Effector CD8-positive, alpha-beta T cell (primary cell): ENCODE measurements at regions not wholly inside any gene's neighbourhood (a gene's known extent, or its start where the extent isn't known, plus 50 kb on each side); places are given as distances from the start of the nearest gene placed in this dataset.
"Not testable (repeated sequence)": the region's sequence is repeated elsewhere in the genome, so short reads cannot be mapped to it uniquely, and the experiment has no call there.

ENCODE experiments used
- DNase-seq: peaks from one replicate; lab custom pipeline; 2025; lab: John Stamatoyannopoulos, UW

DNA sequence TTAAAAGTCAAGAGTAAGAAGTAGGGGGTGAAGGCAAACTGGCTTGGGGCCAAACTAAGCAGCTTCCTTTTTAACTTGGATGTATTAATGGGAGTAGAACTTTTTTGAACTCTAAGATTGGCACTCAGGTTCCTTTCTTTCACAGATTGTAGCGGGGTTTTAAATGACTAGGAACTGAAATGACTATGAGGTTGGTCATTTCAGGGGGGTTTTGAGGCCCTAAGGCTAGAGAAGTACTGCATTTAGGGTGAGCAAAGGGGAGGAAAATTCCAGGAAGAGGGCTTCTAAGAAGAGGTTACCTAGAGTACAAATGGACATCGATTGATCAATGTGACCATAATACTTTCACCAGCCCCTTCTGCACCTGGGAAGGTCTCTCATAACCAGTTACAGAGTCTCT lies 381.8 kb downstream of the MLLT3 start:
- DNase-seq: no peak

DNA sequence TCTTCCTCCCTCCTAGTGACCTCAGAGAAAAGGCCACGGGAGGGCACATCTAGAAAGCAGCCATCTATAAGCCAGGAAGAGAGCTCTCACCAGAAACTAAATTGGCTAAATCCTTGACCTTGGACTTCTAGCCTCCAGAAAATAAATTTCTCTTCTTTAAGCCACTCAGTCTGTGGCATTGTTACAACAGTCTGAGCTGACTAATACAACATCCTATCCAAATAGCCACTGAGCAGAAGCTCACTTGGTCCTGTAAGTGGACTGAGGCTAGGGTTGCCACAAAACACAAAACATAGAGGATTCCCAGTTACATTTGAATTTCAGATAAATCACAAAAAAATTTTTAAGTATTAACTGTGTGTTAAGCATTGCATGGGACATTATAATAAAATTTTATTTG lies 383.4 kb downstream of the MLLT3 start:
- no peak for DNase-seq

DNA sequence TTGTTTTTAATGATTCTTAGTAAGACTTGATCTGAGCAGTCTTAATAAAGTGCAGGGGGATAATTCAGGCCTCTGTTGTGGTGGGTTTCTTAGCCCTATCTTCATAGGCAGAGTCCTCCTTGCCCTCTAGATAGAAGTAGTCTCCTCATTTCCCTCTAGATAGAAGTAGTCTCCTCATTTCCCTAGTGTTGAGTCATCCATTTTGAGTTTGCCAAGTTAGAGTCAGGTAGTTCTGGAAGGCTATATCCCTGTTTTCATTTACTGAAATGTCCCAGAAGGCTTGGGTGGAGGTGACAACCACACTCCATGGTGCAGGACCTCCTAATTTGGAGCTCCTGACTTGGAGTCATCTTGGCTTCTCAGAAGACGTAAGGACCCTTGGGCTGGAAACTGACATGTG lies 384.6 kb downstream of the MLLT3 start:
- no peak for DNase-seq

DNA sequence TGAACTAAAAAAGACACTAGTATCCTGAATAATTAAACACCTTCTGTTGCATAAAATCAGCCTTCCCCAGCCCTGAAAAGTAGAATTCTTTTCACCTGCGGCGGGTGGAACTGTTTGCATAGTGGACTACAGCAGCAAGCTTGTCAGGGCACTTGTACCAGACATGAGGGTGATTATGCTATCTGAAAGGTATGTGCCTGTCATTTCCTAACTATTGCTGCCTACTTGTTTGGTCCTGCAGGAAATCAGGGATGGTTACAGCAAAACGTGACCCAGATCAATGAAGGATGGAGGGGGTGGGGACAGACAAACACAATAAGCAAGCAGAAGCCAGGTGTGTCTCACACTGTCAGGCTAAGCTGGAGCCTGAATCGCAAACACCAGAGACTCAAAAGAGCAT lies 385.6 kb downstream of the MLLT3 start:
- no peak for DNase-seq

DNA sequence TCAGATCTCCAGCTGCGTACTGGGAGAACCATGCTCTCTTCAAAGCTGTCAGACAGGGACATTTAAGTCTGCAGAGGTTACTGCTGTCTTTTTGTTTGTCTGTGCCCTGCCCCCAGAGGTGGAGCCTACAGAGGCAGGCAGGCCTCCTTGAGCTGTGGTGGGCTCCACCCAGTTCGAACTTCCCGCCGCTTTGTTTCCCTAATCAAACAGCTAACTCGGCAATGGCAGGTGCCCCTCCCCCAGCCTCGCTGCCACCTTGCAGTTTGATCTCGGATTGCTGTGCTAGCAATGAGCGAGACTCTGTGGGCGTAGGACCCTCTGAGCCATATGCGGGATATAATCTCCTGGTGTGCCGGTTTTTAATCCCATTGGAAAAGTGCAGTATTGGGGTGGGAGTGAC lies 387.1 kb downstream of the MLLT3 start:
- DNase-seq: not testable (repeated sequence)

DNA sequence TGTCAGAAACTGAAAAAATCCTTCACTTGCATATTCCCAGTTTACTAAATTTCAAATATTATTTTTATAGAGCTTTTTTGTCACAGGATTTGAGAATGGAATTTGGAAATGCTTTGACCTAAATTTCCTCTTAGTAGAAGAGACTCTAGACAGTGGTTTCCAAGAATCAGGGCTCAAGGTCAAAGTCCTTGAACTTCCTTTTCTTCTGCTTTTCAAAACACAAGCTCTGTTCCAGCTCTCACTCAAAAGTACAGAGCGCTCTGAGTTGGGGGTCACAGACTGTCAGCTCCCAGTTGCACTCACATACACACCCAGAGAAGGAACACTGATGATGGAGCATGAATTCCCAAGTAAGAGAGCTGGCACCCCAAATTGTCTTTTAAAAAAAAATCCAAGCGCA lies 394.2 kb downstream of the MLLT3 start:
- DNase-seq: no peak

DNA sequence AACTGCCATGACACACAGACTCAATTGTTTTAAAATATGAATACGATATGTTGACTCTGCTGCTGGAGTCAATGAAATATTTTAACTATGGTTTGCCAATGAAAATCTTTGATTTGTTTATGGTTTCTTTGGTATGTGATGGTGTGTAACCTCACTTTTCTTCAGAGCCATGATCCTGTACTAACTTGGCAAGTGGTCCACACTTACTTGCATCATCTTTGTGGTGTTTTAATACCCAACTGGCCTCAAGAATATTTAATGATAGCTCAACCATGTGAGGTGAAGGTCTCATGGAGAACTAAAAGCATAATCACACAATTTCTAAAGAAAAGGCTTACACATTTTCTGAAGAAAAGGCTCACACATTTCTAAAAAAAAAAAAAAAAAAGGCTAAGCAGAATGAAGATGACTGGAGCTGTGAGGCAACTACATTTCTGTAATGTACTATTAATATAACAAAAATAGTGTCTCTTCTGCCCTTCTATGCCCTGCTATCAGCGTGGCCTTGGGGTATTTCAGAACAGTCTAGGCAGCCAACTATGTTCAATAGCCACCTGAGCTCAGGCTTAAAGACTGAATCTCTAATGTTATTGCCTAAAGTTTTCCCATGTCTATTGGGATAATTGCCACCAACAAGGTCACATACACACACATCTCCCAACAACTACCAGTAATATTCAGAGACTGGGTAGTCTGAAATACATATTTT lies 395.0 kb downstream of the MLLT3 start:
- no peak for DNase-seq

- DNase-seq: no peak
Measured at GRCh38 chr9:20226345-20226744, 396.0 kb downstream of the MLLT3 start.

- DNase-seq: no peak
Measured at GRCh38 chr9:20225826-20226225, 396.5 kb downstream of the MLLT3 start.

DNA sequence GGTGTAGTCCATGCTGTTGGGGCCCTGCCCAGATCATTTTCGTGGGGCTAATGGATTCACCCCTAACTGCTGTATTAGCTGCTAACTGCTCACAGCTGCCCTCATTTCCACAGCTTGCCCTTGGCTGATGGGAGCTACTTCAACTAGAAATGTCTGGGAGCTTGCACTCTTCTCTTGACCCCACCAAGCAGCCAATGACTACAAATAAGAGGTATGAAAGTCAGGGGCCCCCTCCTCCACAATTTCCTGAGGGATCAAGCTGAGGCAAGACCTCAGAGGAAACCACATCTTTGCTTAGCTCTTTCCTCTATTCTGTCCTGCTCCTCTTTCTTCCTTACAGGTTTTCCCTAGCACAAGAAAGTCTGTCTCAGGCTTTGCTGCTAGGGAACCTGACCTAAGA lies 397.5 kb downstream of the MLLT3 start:
- no peak for DNase-seq

GRCh38 chr9:20220286-20220685 lies 402.0 kb downstream of the MLLT3 start:
- no peak for DNase-seq

DNA sequence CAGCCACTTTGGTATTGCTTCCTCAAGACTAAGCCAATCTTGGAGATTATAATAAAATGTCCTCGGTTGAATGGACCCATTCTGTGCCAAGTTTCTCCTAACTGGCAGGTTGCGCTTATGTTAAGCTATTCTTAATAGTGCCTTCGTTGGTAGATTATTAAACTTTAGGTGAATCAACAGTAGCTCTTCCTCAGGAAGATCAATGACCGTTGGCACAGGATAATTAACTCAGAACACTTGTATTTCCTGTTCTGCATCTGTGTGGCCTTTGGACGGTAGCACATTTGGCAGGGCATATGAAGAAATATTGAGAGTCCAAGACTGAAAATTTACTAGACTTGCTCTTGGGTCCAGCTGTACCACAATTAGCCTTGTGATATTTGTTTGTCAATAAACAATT lies 402.9 kb downstream of the MLLT3 start:
- no peak for DNase-seq

- no peak for DNase-seq
Measured at GRCh38 chr9:20217596-20217995, 404.7 kb downstream of the MLLT3 start.

GRCh38 chr9:20216438-20216837 lies 405.9 kb downstream of the MLLT3 start:
- DNase-seq: no peak

DNA sequence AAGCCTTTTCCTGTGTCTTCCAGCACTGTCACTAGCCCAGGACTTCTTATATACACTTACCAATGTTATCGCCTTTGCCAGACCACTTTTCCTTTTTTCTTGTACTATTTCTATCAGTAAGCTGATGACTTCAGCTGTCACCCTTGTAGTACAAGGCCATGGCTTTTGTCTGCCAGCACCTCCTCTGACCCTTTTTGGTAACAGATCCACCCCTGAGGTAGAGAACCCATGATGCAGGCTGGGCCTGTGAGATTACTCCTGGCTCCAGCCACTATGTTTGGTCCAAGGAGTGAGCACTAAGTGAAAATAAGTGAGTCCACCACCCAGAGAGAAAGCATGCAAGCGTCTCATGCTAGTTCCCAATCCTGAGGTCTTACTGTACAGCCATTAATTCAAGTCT lies 406.7 kb downstream of the MLLT3 start:
- no peak for DNase-seq

DNA sequence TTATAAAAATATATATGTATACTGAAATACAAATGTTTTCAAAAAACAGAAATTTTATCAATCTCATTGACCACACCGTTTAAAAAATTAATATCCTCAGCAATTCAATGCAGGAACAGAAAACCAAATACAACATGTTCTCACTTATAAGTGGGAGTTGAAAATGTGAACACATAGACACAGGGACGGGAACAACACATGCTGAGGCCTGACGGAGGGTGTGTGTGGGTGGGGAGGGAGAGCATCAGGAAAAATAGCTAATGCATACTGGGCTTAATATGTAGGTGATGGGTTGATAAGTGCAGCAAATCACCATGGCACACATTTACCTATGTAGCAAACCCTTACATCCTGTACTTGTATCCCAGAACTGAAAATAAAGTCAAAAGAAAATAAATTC lies 409.5 kb downstream of the MLLT3 start:
- no peak for DNase-seq

- DNase-seq: no peak
Measured at GRCh38 chr9:20209391-20210340, 412.6 kb downstream of the MLLT3 start.

GRCh38 chr9:20208961-20209371 lies 413.3 kb downstream of the MLLT3 start:
- no peak for DNase-seq

DNA sequence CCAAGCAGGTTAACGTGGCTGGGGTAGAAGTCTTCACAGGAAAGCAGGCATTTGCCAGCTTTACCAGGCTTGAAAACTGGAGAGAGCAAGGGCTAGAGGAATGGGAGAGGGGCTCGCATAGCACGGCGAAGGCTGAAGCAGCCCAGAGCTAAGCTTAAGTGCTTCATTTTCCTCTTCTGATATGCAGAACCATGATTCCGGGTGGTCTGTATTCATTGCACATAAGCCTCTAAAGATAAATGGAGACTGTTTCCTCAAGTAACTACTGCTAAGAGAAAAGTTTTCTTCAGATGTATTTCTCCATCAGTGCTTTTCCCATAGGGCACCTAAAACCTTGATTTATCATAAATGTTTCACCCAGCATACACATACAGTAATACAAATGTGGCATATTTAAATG lies 414.1 kb downstream of the MLLT3 start:
- no peak for DNase-seq

DNA sequence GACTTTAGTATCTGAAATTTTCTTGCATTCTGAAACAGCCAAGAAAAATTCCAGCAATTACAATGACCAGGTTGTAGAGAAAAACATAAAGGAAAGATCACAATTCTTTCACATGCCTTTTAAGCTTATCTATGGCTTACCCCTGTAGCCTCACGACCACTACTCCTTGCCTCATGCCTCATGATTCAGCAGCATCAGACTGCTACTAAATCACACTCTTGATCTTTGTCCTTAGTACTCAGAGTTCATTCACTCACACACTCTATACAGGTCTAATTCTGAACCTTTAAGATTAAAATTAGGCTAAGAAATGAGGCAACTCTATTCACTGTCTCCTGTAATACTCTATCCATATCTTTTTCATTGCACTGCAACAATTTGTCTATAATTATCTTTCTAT lies 415.1 kb downstream of the MLLT3 start:
- DNase-seq: no peak

- no peak for DNase-seq
Measured at GRCh38 chr9:20205821-20206220, 416.5 kb downstream of the MLLT3 start.

GRCh38 chr9:20200991-20201431 lies 412.2 kb upstream of the SLC24A2 start:
- no peak for DNase-seq

DNA sequence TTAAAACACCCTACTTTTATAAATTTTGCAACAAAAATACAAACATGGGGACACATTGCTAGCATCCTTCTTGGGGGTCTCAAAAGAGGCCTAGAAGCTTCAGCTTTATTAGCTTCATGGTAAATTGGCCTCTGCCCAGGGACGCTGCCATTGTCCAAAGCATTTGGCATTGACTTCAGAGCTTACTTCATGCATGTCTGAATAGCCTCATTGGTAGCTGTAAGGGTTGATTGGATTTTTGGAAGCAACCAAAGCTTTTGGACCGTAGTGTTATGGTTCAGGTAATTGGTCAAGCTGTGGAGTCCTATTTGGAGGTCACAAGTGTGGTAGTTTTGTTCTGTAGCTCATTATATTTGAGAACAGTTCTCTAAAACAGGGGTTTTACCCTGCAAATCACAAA lies 411.7 kb upstream of the SLC24A2 start:
- DNase-seq: no peak
